HG02623 (cell line): ENCODE measurements at regions not wholly inside any gene's neighbourhood (a gene's known extent, or its start where the extent isn't known, plus 50 kb on each side); places are given as distances from the start of the nearest gene placed in this dataset.

Experiments used
- ATAC-seq: cut with Tn5 transposase; IDR thresholded peaks from one replicate; pipeline ENCODE4 v1.9.1; 2021; ENCODE audit warnings: moderate library complexity; ENCODE audit not compliant: unreplicated experiment

DNA sequence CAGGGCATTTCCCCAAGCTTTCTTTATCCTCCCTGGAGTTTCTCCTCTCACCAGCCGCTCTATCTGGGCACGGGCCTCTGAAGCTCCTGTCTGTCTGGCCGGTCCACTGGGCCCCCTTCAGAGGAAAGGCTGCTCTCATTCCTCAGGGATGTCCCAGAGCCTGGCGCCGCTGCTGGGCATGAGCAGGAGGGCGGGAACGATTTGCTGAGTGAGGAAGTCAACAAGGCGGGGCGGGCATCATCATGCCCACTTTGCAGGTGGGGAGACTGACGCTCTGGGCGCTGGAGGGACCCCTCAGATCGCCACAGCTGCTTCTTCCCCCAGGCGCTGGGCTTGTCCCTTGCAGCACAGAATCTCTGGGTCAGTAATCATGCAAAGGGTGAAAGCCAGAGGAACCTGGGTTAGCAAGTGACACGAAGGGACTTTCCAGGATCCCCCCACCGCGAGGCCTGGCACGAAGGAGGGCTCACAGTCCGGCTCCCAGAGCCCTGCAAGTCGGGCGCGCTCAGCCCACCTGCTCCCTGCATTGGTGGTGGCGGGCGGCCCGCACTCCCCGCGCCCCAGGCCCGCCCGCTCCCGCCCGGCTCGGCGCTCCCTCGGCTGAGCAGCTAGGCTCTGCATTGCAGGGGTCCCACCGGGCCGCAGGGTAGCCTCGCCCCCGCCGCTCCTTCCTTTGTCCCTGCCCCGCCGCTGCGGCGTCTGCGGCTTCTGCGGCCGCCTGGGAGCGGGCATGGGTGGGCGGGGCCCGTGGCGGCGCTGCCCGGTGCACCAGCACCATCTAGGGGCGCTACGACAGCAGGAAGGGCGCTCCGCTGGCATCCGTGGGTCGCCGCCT is 157.8 kb downstream of the CYRIA start:
- no peak for ATAC-seq

GRCh38 chr2:16506366-16506765 is 159.3 kb downstream of the CYRIA start:
- ATAC-seq, result no peak

GRCh38 chr2:16496426-16497388 is 168.9 kb downstream of the CYRIA start:
- ATAC-seq, result no peak

DNA sequence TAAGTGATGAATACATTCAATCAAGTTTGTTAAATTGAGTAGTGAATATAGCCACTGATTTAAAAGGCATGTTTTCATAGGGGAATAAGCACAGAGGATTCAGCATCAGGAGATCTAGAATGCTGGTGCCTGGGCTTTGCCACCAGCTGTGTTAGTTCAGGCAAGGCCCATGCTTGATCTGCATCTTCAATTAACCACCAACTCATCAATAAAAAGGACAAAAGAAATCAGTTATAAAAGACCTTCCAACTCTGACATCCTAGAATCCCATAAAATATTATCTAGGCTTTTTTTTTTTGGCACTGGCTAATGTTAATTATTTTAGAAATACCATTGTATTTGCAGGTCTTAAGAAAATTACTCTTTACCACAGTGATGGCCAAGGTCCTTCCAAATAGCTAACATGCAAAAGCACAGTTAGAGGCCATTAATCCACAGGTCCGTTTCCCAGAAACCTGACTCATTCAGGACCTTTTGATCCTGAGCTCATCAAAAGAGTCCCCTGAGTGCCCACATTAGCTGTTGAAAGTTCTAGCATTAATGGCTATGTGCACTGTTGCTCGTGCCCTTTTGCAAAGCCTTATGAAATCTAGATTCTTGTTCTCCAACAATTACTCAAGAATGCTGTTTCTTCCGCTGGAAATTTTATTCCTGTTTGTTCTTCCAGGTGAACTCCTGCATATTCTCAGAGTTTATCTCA is 170.0 kb downstream of the CYRIA start:
- no peak for ATAC-seq

DNA sequence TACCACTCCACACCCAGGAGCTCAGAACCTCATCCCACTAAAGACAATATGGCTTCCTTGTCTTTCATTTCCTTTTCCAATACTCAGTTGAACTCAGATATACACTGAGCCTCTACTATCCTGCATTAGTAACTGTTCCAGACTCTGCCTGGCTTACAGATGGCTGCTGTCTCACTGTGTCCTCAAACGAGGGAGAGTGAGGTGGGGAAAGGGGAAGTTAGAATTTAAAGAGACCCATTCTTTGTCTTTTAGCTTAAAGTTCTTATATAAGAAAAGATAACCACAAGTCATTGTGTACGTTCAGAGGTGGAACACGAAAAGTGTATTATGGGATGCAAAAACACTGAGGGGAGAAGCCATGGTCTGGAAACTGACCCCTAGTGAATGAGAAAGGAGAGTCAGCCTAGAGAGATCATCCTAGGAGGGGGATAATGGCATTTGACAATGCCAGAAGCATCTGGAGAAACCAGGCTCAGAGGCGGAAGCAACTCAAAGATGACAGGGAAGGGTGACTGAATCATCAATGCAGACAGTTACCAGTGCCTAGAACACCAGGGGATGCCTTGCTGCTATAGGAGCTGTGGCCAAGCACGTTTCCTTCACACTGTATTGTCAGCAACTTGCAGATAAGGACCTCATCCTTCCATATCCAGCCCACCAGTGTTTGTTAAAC is 170.7 kb downstream of the CYRIA start:
- ATAC-seq, result no peak

DNA sequence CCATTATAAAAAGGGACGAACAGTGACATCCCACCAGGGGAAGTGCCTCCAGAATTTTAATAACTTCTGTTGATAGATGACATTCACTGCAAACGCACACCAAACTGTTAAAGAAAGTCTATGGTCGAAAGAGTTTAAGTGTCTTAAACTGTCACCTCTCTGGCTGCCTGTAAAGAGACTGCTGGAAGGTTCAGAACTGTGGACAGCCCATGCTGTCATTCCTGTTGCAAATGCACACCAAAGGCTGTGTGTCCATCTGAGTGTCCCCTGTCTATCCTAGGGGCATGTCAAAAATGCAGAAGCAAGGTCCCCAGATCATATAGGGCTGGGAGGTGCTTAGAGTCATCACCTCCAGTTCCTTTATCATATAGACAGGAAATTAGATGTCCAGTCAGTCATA is 171.8 kb downstream of the CYRIA start:
- ATAC-seq, result no peak

DNA sequence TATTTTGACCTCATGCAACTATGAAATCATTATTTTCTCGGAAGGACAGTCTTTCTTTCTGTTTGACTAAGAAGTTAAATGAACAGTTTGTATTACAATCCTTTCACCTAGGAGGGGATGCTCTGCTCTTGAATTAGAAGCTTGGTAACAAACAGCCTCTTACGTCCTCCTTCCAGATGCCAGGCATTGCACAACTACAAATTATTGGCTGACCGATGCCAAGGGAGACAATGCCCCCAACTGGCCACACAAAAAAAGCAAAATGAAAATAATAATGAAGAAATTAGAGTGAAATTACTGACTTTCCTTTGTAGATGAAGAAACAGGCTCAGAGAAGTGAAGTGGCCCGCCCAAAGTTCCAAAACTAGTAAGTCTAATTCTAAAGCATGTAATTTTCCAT is 177.9 kb downstream of the CYRIA start:
- ATAC-seq, result no peak

- no peak for ATAC-seq
Measured at GRCh38 chr2:16485251-16485650, 180.4 kb downstream of the CYRIA start.

GRCh38 chr2:16482460-16482859 is 183.2 kb downstream of the CYRIA start:
- ATAC-seq, result no peak

DNA sequence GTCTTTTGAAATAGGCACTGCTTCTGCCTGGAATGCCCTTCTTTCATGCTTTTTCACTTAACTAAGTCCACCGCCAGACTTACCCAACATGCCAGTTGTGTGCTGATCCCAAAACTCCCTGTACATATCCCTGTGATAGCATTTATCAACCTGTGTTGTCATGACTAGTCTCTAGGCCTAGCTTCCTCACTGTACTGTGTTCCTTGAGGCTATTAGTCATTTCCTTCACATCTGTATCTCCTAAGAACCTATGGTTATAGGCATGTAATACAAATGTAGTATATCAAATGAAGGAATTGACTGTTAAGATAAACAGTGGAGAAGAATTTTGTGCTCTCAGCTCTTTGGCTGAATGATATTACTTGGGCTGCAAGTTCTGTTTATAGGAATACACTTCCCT is 184.3 kb downstream of the CYRIA start:
- no peak for ATAC-seq

GRCh38 chr2:16479721-16480120 is 185.9 kb downstream of the CYRIA start:
- ATAC-seq, result no peak

DNA sequence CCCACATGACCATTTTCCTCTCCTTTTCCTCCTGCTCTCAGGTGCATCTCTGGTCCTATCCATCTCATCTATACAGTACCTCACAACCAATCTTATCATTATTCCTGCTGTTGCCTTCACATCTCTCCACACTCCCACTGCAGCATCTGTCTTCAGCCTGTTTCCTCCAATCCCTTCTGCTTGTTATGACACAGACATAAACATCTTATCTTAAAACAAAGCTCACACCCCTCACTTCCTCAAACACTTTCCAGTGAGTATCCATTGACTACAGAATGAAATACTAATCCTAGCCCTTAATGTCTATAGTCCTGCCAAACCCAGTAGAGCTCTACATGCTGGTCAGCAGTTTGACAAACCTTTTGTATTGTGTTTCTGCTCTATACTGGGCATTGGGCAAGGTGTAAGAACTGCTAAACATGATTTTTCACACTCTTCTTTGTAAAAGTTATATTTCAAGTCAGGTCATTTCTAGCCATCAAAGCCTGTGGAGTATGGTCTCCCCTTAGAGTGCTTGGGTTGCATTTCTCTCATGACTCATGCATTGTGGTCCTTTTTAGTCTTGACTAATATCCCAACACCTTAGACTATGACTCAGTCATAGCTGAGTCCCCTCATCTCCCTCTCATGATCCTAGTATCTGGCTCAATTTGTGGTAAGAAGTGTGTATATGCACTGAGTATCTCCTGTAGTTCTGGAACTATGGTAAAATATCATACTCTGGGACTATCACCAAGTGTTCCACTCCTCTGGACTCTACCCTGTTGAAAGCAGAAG is 187.0 kb downstream of the CYRIA start:
- no peak for ATAC-seq

- no peak for ATAC-seq
Measured at GRCh38 chr2:16477648-16478047, 188.0 kb downstream of the CYRIA start.

DNA sequence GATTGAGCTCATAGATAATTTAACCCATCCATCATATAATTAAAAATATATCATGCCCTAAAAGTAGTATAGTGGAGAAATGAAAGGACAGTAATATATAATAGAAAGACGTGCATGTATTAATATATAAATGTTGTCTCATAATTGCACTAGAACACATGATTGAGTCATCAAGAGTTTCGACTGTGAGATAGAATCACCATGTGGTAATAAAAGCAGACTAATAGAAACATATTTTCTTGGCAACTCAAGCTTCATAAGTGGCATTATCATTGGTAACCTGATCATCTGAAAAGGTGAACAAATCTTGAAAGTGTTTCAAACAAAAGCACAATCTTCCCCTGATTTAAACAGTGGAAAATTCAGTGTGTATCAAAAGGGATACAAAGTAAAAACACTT is 188.8 kb downstream of the CYRIA start:
- no peak for ATAC-seq

GRCh38 chr2:16475986-16476567 is 189.6 kb downstream of the CYRIA start:
- no peak for ATAC-seq

GRCh38 chr2:16475586-16475985 is 190.0 kb downstream of the CYRIA start:
- no peak for ATAC-seq

DNA sequence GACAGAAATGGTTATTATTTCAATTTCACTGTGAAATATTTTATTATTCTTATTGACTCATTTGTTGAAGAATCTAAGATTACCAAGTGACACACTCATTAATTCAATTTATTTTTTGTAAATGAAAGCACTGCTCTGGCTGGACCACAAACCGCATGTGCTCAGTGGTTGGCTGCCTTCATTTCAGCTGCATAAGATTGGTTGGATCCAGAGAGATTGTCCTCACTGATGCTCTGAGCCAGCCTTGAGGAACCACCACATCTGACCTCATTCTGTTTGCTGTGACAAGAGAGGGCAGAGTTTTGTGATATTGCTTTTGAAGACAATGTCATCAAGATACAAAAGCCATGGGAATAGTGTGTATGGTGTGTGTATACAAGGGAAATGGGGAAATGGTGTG is 192.1 kb downstream of the CYRIA start:
- no peak for ATAC-seq

DNA sequence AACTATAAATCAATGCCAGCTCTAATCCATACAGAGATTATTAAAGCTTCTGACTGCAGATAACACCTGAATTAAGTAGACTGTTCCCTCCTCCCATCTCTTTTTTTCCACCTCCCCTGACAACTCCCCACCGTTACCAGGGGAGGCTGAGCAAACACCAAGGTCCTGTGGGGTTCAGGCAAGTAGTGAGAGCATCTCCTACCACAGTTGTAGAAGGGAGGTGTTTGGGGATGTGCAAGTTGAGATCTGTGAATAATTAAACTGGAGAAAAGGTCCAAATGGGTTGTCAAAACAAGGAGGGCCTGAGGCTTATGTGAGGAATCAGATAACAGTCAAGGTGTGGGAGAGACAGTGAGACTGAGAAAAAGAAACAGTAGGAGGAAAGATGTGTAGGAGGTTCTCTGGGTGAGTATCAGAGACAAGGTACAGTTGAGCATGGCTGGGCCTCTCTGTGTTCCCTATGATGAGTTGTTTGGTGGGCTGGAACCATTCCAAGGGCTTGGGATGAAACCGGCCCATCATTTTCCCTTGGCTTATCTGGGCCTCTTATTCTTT is 194.6 kb downstream of the CYRIA start:
- no peak for ATAC-seq

- ATAC-seq, result no peak
Measured at GRCh38 chr2:16466821-16467151, 198.8 kb downstream of the CYRIA start.
